Liver (tissue), 7 donors: ENCODE measurements at regions not wholly inside any gene's neighbourhood (a gene's known extent, or its start where the extent isn't known, plus 50 kb on each side); places are given as distances from the start of the nearest gene placed in this dataset.

Experiments used
- DNase-seq: peaks from one replicate; pipeline ENCODE4 v3.0.0-alpha.2; 2017; ENCODE audit warnings: low spot score
- H3K27ac ChIP-seq, 2 donors: one replicate each; pipeline ENCODE4 v1.7.0; 2013; ENCODE audit warnings: inconsistent platforms in 2 of 2, low read length in 2 of 2, control low read depth in 1 of 2, low read depth in 1 of 2, mild to moderate bottlenecking in 1 of 2
- H3K27me3 ChIP-seq, 4 donors: one replicate each; pipeline versions ENCODE4 v1.6.1 to v1.7.0; 2013; ENCODE audit warnings: low read length in 3 of 4, inconsistent platforms in 1 of 4, mild to moderate bottlenecking in 1 of 4, moderate library complexity in 1 of 4; ENCODE audit not compliant: control insufficient read depth in 4 of 4, insufficient read depth in 4 of 4
- H3K36me3 ChIP-seq, 4 donors: one replicate each; pipeline versions ENCODE4 v1.6.1 to v1.7.0; 2013; ENCODE audit warnings: low read length in 3 of 4, mild to moderate bottlenecking in 3 of 4, low read depth in 1 of 4, moderate library complexity in 1 of 4; ENCODE audit not compliant: control insufficient read depth in 4 of 4, insufficient read depth in 3 of 4
- H3K4me1 ChIP-seq, 4 donors: one replicate each; pipeline versions ENCODE4 v1.6.1 to v1.7.0; 2013; ENCODE audit warnings: low read length in 3 of 4, mild to moderate bottlenecking in 3 of 4, moderate library complexity in 1 of 4; ENCODE audit not compliant: control insufficient read depth in 4 of 4, insufficient read depth in 4 of 4
- H3K4me3 ChIP-seq, 3 donors: one replicate each; pipeline versions ENCODE4 v1.6.1 to v1.7.0; 2013; ENCODE audit warnings: low read length in 3 of 3, control low read depth in 1 of 3, low read depth in 1 of 3, mild to moderate bottlenecking in 1 of 3
- H3K9ac ChIP-seq, 2 donors: one replicate each; pipeline ENCODE4 v1.7.0; 2013; ENCODE audit warnings: low read length in 2 of 2, mild to moderate bottlenecking in 2 of 2, moderate library complexity in 2 of 2, control low read depth in 1 of 2, low read depth in 1 of 2
- H3K9me3 ChIP-seq, 4 donors: one replicate each; pipeline versions ENCODE4 v1.6.1 to v1.7.0; 2013; ENCODE audit warnings: low read length in 3 of 4; ENCODE audit not compliant: control insufficient read depth in 4 of 4
- ATF3 ChIP-seq: IDR thresholded peaks from 2 replicates; pipeline ENCODE4 v1.6.1; 2016; ENCODE audit warnings: antibody characterized with exemption
- EGR1 ChIP-seq, 2 donors: IDR thresholded peaks; 2 replicates each; pipeline ENCODE4 v1.6.1; 2016 to 2018; ENCODE audit warnings: antibody characterized with exemption in 2 of 2, low read depth in 2 of 2
- FOXA1 ChIP-seq: IDR thresholded peaks from 2 replicates; pipeline ENCODE4 v1.6.1; 2016; ENCODE audit warnings: antibody characterized with exemption
- HNF4A ChIP-seq, 2 donors: conservative IDR thresholded peaks; 2 replicates each; pipeline ENCODE4 v1.6.1; 2016; ENCODE audit warnings: antibody characterized with exemption in 2 of 2, mild to moderate bottlenecking in 2 of 2
- HNF4G ChIP-seq: IDR thresholded peaks from 2 replicates; pipeline ENCODE4 v1.6.1; 2016; ENCODE audit warnings: antibody characterized with exemption
- JUND ChIP-seq, 2 donors: IDR thresholded peaks; 2 replicates each; pipeline ENCODE4 v1.6.1; 2016; ENCODE audit warnings: antibody characterized with exemption in 2 of 2
- MAX ChIP-seq: IDR thresholded peaks from 2 replicates; pipeline ENCODE4 v1.6.1; 2016; ENCODE audit warnings: antibody characterized with exemption
- REST ChIP-seq: IDR thresholded peaks from 2 replicates; pipeline ENCODE4 v1.6.1; 2016; ENCODE audit warnings: antibody characterized with exemption, mild to moderate bottlenecking
- RXRA ChIP-seq, 2 donors: IDR thresholded peaks; 2 replicates each; pipeline ENCODE4 v1.6.1; 2017 to 2018; ENCODE audit warnings: antibody characterized with exemption in 2 of 2, mild to moderate bottlenecking in 1 of 2
- SP1 ChIP-seq: IDR thresholded peaks from 2 replicates; pipeline ENCODE4 v1.6.1; 2018; ENCODE audit warnings: antibody characterized with exemption, mild to moderate bottlenecking
- TAF1 ChIP-seq: conservative IDR thresholded peaks from 2 replicates; pipeline ENCODE4 v1.6.1; 2016; ENCODE audit warnings: antibody characterized with exemption, mild to moderate bottlenecking
- ZBTB33 ChIP-seq: IDR thresholded peaks from 2 replicates; pipeline ENCODE4 v1.6.1; 2016; ENCODE audit warnings: antibody characterized with exemption
- WGBS: extraction: QIAGEN DNeasy Blood & Tissue Kit; methylation state at CpG from one replicate; pipeline ENCODE4 v1.1.7; 2013; 5-methylcytosine and 5-hydroxymethylcytosine counted together
- donor health status: healthy.
- donor health status: healthy.
- donor health status: healthy.
- donor health status: healthy.

- Histone ChIP-seq H3K27ac (no peak overlapping the region), H3K9me3 (no peaks in the 10 kb centered on the region), H3K4me1 (no peaks in the 10 kb centered on the region), H3K36me3 (no peaks in the 10 kb centered on the region), H3K9ac (no peak overlapping the region), H3K27me3 (no peaks in the 10 kb centered on the region), H3K4me3 (no peak overlapping the region)
- TF ChIP-seq EGR1 (IDR thresholded peaks at IDR 0.05; ENCODE audit: low read depth in 2 of 2) (no peak), HNF4A (conservative IDR thresholded peaks at IDR 0.05) (no peak), HNF4G (no peak), SP1 (no peak), REST (no peak), FOXA1 (no peak), ZBTB33 (no peak), JUND (IDR thresholded peaks at IDR 0.05) (no peak), ATF3 (no peak), TAF1 (no peak)
- WGBS = 85% methylated on average over 3 of the region's 3 CpGs
- no peak for DNase-seq
Observed at GRCh38 chr3:72559385-72559784, 288.9 kb downstream of the SHQ1 start.

GRCh38 chr3:72558001-72558400, 290.2 kb downstream of the SHQ1 start:
- no peaks in the 10 kb centered on the region for H3K27me3 ChIP-seq
- H3K4me3 ChIP-seq = no peak overlapping the region
- TF ChIP-seq RXRA (IDR thresholded peaks at IDR 0.05) (no peak), JUND (IDR thresholded peaks at IDR 0.05) (no peak), REST (no peak), MAX (no peak)
- H3K4me1 ChIP-seq = no peaks in the 10 kb centered on the region
- DNase-seq = no peak
- no peak overlapping the region for H3K9ac ChIP-seq
- H3K36me3 ChIP-seq = no peaks in the 10 kb centered on the region
- H3K9me3 ChIP-seq = no peaks in the 10 kb centered on the region
- WGBS = 77% methylated on average over 3 of the region's 3 CpGs
- H3K27ac ChIP-seq = no peak overlapping the region
